GM13976 (cell line): ENCODE measurements at regions not wholly inside any gene's neighbourhood (a gene's known extent, or its start where the extent isn't known, plus 50 kb on each side); places are given as distances from the start of the nearest gene placed in this dataset.

Source experiments
- DNase-seq: peaks from one replicate; pipeline ENCODE4 v3.0.0; 2012; ENCODE audit warnings: low spot score
- in situ Hi-C: fragments of 300-500 bp; cut with MboI; formaldehyde crosslinking; loops from one replicate; pipeline ENCODE4 v1.12.0; 2022; ENCODE audit warnings: low sequenced_read_pairs, mixed read lengths, inconsistent platforms; ENCODE audit not compliant: unreplicated experiment
- TF ChIP-seq, protein P1 (sequence below): IDR thresholded peaks from 2 replicates; pipeline ENCODE4 v1.5.1; 2012; ENCODE audit warnings: borderline replicate concordance, mild to moderate bottlenecking; ENCODE audit not compliant: insufficient read depth; ENCODE audit errors: extremely low read depth, missing control alignments, control extremely low read depth

DNA sequence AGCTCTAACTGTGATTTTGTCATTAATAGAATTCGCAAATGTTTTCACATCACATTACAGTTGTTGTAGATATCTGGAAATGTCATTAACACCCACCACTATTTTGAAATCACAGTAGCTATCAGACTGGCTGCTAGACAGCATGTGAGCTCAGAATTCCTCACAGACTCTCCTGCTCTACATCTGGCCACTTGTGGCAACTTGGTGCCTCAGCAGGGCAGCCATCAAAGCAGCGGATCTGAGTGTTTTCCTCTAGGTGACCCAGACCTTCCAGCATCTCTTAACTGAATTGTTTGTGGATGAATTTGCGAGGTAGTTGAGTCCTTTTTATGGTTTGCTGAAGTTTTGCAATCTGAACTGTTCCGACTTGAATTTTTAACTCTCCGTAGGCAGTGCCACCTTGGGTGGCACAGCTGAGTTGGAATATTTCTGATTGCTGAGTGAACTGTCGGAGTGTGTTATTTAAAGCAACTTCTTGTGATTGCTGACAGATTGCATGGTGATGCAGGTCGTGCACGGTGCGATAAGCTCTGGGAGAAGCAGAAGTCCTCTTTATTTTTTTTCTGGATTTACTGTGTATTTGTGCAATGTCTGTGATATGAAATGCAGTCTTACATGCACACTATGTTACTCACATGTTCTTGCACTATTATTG, 114.0 kb upstream of the PLET1 start:
- no peak for DNase-seq
- TF ChIP-seq, protein P1, sequence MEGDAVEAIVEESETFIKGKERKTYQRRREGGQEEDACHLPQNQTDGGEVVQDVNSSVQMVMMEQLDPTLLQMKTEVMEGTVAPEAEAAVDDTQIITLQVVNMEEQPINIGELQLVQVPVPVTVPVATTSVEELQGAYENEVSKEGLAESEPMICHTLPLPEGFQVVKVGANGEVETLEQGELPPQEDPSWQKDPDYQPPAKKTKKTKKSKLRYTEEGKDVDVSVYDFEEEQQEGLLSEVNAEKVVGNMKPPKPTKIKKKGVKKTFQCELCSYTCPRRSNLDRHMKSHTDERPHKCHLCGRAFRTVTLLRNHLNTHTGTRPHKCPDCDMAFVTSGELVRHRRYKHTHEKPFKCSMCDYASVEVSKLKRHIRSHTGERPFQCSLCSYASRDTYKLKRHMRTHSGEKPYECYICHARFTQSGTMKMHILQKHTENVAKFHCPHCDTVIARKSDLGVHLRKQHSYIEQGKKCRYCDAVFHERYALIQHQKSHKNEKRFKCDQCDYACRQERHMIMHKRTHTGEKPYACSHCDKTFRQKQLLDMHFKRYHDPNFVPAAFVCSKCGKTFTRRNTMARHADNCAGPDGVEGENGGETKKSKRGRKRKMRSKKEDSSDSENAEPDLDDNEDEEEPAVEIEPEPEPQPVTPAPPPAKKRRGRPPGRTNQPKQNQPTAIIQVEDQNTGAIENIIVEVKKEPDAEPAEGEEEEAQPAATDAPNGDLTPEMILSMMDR: no peak
- in situ Hi-C loops: no loop called here

DNA sequence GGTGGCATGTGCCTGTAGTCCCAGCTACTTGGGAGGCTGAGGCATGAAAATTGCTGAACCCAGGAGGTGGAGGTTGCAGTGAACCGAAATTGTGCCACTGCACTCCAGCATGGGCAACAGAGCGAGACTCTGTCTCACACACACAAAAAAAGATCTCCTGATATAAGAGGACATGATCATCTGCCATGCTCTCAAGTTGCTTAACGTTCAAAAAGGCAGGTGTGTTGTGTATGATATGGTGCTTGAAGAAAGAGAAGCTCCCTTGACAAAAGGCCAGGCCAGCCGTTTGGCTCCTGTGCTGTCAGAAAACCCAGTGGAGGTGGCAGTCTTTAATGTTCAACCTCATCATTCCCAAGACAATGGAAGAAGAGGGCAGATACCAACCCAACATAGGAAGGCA, 117.3 kb upstream of the PLET1 start:
- in situ Hi-C loops: no loop called here
- DNase-seq: no peak
- TF ChIP-seq, protein P1: no peak

DNA sequence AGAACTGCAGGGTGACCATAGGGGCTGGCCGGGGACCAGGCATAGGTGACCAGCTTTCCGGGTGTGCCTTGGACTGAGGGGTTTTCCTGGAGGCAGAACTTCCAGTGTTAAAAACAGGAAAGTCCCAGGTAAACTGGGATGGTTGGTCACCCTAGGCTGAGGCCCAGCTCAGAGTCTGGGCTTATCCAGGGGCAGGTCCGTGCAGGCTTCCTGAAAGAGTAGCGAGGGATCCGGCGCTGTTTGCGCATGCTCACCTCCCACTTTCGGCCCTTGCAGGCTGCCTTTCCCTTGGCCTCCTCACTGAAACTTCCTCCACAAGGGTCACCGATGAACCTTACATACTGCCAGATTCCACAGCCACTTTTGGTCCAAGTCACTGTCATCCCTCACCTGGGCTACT, 119.8 kb upstream of the PLET1 start:
- TF ChIP-seq, protein P1: no peak
- in situ Hi-C loops: no loop called here
- DNase-seq: no peak

DNA sequence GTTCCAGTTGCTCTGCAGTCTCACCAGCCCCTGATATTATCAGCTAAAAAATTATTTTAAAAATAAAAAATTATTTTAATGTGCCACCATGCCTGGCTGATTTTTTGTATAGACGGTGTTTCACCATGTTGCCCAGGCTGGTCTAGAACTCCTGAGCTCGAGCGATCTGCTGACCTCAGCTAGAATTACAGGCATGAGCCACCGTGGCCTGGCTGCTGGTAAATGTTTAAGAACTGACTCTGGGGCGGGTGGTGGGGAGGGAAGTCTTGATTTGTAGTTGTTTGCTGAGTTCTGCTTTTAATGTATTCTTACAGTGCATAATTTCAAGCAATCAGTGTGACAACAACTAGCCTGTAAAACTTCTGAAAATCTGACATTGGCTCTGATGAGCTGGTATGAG, 120.9 kb upstream of the PLET1 start:
- in situ Hi-C loops: no loop called here
- TF ChIP-seq, protein P1: no peak
- DNase-seq: no peak

DNA sequence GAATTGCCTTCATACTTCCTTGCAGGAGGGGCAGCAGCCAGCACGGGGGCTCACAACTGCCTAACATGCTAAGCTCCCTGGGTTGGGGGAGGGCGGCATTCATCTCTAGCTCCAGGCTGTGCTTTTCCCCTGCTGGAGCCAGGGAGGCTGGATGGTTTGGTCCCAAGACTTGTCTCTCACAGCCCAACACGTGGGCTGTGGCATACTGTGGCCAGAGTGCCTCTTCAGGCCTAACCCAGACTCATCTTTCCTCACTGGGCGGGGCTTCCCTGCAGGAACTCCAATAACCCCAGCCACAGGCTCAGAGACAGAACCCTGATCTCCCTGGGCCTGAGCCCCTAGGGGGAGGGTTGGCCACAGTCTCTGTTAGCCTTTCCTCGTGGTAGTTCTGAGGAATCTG, 121.9 kb upstream of the PLET1 start:
- TF ChIP-seq, protein P1: no peak
- in situ Hi-C loops: no loop called here
- no peak for DNase-seq

DNA sequence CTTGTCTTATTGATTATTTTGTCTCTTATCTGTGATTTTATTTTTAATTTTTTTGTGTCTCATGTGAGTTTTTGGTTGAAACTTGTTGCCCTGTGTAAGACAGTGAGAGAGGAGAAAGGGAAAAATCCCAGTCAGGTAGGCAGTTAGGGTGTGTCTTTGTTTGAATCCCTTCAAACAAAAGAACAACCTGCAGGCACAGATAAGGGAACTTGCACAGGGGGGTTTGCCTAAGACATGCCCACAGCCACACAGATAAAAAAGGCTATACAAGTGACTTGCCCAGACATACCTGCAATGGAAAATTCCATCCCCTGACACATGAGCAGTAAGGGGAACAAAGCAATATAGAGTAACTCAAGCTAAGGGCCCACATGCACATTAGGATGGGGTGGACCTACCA, 127.8 kb upstream of the PLET1 start:
- TF ChIP-seq, protein P1: no peak
- no peak for DNase-seq
- in situ Hi-C loops: no loop called here
